ENCODE measurements at regions not wholly inside any gene's neighbourhood (a gene's known extent, or its start where the extent isn't known, plus 50 kb on each side); places are given as distances from the start of the nearest gene placed in this dataset.

DNA sequence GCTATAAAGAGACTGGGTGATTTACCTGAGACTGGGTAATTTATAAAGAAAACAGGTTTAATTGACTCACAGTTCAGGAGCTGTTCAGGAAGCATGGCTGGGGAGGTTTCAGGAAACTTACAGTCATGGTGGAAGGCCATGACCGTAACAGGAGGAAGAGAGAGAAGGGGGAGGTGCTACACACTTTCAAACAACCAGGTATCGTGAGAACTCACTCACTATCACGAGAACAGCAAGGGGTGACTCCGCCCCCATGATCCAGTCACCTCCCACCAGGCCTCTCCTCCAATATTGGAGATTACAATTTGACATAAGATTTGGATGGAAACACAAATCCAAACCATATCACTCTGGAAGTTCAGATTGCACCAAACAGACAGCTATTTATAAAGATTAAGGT, 59.8 kb upstream of the ARHGAP21 start:
- Histone ChIP-seq H3K9ac (ENCODE audit: insufficient read depth, low read depth, low read length) (no peak overlapping the region), H3K4me1 (ENCODE audit: insufficient read depth, low read length) (no peaks in the 10 kb centered on the region), H4K20me1 (ENCODE audit: insufficient read depth, low read length) (no peaks in the 10 kb centered on the region), H3K4me2 (ENCODE audit: low read depth, low read length) (no peak overlapping the region), H3K79me2 (ENCODE audit: insufficient read depth, low read length) (no peaks in the 10 kb centered on the region), H3K4me3 (replicated peaks in 1 of 3; ENCODE audit: insufficient read depth in 1 of 3, low read depth in 2 of 3, low read length in 3 of 3) (no peak overlapping the region), H3K27ac (ENCODE audit: extremely low read length, insufficient read depth, low read length) (no peak overlapping the region), H3K9me3 (ENCODE audit: low read length) (no peaks in the 10 kb centered on the region), H3K36me3 (replicated peaks in 1 of 2; ENCODE audit: control insufficient read depth in 1 of 2, insufficient read depth in 2 of 2, low read length in 2 of 2) (no peaks in the 10 kb centered on the region), H3K27me3 (ENCODE audit: control insufficient read depth in 1 of 2, insufficient read depth in 2 of 2, low read length in 2 of 2) (peaks cover 0 to 8% of the 10 kb centered on the region in 2 experiments; a peak in 2 of 5 replicates), H2AFZ (ENCODE audit: low read length) (no peak overlapping the region)
- ATAC-seq (no peak), DNase-seq (ENCODE audit: low spot score) (no peak), FAIRE-seq (no peak)
- ChIA-PET CTCF (ENCODE audit: low intra/inter-chr PET ratio, low total read pairs) (no interaction called here), POLR2A (no interaction called here)
- intact Hi-C loops (cut with micrococcal nuclease; ENCODE audit: unreplicated experiment) (no loop called here), in situ Hi-C loops (cut with HindIII; ENCODE audit: extremely low pct_ligation_motif_present, low pct_unique_long_range_greater_than_20kb) (no loop called here)
- BruUV-seq (replicated peaks): no TSS peak
- WGBS (ENCODE audit: low lambda C conversion rate): 18% methylated on average over 4 of the region's 4 CpGs
- TF ChIP-seq, protein P1, sequence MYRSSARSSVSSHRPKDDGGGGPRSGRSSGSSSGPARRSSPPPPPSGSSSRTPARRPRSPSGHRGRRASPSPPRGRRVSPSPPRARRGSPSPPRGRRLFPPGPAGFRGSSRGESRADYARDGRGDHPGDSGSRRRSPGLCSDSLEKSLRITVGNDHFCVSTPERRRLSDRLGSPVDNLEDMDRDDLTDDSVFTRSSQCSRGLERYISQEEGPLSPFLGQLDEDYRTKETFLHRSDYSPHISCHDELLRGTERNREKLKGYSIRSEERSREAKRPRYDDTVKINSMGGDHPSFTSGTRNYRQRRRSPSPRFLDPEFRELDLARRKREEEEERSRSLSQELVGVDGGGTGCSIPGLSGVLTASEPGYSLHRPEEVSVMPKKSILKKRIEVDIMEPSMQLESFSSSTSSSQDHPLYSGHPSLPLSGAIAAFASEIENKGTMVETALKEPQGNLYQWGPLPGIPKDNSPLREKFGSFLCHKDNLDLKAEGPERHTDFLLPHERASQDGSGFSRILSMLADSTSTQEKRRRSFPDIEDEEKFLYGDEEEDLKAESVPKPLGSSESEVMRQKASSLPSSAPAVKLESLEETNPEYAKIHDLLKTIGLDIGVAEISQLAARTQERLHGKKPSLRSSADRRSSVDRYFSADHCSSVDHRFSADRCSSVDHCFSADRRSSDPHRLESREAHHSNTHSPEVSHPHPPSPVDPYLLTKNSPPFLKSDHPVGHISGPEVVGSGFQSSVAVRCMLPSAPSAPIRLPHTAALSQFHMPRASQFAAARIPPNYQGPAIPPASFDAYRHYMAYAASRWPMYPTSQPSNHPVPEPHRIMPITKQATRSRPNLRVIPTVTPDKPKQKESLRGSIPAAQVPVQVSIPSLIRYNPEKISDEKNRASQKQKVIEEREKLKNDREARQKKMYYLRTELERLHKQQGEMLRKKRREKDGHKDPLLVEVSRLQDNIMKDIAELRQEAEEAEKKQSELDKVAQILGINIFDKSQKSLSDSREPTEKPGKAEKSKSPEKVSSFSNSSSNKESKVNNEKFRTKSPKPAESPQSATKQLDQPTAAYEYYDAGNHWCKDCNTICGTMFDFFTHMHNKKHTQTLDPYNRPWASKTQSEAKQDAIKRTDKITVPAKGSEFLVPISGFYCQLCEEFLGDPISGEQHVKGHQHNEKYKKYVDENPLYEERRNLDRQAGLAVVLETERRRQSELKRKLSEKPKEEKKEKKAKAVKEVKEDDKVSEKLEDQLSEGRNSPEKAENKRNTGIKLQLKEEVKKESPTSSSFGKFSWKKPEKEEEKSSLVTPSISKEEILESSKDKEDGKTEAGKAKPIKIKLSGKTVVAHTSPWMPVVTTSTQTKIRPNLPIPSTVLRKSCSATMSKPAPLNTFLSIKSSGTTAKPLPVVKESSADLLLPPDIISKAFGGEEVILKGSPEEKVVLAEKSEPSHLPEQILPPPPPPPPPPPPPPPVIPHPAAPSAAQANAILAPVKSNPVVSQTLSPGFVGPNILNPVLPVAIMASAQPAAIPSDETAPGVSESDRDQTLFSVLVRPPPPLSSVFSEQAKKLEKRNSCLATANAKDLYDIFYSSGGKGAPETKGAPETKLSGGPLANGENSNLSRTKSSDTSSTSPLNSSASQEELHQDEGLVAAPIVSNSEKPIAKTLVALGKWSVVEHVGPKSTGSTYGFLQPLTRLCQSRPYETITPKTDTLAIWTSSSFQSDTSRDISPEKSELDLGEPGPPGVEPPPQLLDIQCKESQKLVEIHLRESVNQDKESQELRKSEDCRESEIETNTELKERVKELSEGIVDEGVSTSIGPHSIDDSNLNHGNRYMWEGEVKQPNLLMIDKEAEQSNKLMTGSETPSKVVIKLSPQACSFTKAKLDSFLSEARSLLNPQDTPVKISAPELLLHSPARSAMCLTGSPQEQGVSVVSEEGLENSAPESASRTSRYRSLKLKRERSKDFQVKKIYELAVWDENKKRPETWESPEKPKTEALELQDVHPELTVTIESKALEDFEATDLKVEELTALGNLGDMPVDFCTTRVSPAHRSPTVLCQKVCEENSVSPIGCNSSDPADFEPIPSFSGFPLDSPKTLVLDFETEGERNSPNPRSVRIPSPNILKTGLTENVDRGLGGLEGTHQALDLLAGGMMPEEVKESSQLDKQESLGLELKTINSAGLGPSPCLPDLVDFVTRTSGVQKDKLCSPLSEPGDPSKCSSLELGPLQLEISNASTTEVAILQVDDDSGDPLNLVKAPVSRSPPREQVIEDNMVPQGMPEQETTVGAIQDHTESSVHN (CRISPR knock-in tag; IDR thresholded peaks at IDR 0.05): no peak
- no peak for TF ChIP-seq MYC (CRISPR knock-in tag; IDR thresholded peaks at IDR 0.05; ENCODE audit: borderline replicate concordance)
- no peak for TF ChIP-seq GFI1 (CRISPR knock-in tag; IDR thresholded peaks at IDR 0.05; ENCODE audit: borderline replicate concordance)
- TF ChIP-seq, protein P2, sequence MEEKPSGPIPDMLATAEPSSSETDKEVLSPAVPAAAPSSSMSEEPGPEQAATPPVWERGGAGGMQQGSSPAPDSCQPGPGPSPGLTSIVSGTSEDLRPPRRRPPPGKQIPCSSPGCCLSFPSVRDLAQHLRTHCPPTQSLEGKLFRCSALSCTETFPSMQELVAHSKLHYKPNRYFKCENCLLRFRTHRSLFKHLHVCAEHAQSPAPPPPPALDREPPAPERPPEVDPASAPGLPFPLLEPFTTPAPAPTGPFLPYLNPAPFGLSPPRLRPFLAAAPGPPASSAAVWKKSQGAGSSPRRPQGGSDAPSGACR (CRISPR knock-in tag; IDR thresholded peaks at IDR 0.05): no peak
- no peak for TF ChIP-seq ATF7 (IDR thresholded peaks at IDR 0.05)
- no peak for TF ChIP-seq ATF7 (CRISPR knock-in tag; IDR thresholded peaks at IDR 0.05)
- TF ChIP-seq HOXD1 (CRISPR knock-in tag; IDR thresholded peaks at IDR 0.05): no peak
- TF ChIP-seq, protein P3, sequence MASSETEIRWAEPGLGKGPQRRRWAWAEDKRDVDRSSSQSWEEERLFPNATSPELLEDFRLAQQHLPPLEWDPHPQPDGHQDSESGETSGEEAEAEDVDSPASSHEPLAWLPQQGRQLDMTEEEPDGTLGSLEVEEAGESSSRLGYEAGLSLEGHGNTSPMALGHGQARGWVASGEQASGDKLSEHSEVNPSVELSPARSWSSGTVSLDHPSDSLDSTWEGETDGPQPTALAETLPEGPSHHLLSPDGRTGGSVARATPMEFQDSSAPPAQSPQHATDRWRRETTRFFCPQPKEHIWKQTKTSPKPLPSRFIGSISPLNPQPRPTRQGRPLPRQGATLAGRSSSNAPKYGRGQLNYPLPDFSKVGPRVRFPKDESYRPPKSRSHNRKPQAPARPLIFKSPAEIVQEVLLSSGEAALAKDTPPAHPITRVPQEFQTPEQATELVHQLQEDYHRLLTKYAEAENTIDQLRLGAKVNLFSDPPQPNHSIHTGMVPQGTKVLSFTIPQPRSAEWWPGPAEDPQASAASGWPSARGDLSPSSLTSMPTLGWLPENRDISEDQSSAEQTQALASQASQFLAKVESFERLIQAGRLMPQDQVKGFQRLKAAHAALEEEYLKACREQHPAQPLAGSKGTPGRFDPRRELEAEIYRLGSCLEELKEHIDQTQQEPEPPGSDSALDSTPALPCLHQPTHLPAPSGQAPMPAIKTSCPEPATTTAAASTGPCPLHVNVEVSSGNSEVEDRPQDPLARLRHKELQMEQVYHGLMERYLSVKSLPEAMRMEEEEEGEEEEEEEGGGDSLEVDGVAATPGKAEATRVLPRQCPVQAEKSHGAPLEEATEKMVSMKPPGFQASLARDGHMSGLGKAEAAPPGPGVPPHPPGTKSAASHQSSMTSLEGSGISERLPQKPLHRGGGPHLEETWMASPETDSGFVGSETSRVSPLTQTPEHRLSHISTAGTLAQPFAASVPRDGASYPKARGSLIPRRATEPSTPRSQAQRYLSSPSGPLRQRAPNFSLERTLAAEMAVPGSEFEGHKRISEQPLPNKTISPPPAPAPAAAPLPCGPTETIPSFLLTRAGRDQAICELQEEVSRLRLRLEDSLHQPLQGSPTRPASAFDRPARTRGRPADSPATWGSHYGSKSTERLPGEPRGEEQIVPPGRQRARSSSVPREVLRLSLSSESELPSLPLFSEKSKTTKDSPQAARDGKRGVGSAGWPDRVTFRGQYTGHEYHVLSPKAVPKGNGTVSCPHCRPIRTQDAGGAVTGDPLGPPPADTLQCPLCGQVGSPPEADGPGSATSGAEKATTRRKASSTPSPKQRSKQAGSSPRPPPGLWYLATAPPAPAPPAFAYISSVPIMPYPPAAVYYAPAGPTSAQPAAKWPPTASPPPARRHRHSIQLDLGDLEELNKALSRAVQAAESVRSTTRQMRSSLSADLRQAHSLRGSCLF (CRISPR knock-in tag; IDR thresholded peaks at IDR 0.05; ENCODE audit: borderline replicate concordance): no peak
- TF ChIP-seq SRSF9 (IDR thresholded peaks at IDR 0.05; ENCODE audit: borderline replicate concordance, insufficient read depth, low read depth, low read length, poor library complexity, severe bottlenecking): no peak
- TF ChIP-seq ZFYVE20 (CRISPR knock-in tag; IDR thresholded peaks at IDR 0.05; ENCODE audit: borderline replicate concordance, low read depth): no peak
- TF ChIP-seq KAT7 (CRISPR knock-in tag; IDR thresholded peaks at IDR 0.05; ENCODE audit: borderline replicate concordance): no peak
- TF ChIP-seq ZIK1 (CRISPR knock-in tag; IDR thresholded peaks at IDR 0.05; ENCODE audit: borderline replicate concordance, low read depth): no peak
